ENCODE measurements at regions not wholly inside any gene's neighbourhood (a gene's known extent, or its start where the extent isn't known, plus 50 kb on each side); places are given as distances from the start of the nearest gene placed in this dataset.

- Histone ChIP-seq H3K9me3 (ENCODE audit: insufficient read depth, low read depth, low read length) (no peaks in the 10 kb centered on the region), H3K4me3 (ENCODE audit: insufficient read depth, low read depth, low read length) (no peak overlapping the region), H3K4me1 (ENCODE audit: insufficient read depth, low read length) (peaks cover 40% of the 10 kb centered on the region), H3K9ac (ENCODE audit: low read length) (no peak overlapping the region), H4K20me1 (ENCODE audit: insufficient read depth, low read length) (no peaks in the 10 kb centered on the region), H3K36me3 (ENCODE audit: insufficient read depth, low read length) (no peaks in the 10 kb centered on the region), H3K27me3 (ENCODE audit: insufficient read depth, low read length) (no peaks in the 10 kb centered on the region), H3K79me2 (ENCODE audit: insufficient read depth, low read length) (no peaks in the 10 kb centered on the region), H3K27ac (ENCODE audit: low read depth, low read length) (no peak overlapping the region), H3K4me2 (ENCODE audit: low read length) (no peak overlapping the region), H2AFZ (ENCODE audit: low read depth, low read length) (peak overlapping the region; percentile 23)
- H3K9me3 Mint-ChIP-seq (ENCODE audit: unreplicated experiment), result peaks cover 3% of the 10 kb centered on the region
- no peaks in the 10 kb centered on the region for H3K27me3 Mint-ChIP-seq (ENCODE audit: low read depth, unreplicated experiment)
- H3K36me3 Mint-ChIP-seq (ENCODE audit: low read depth, unreplicated experiment), result no peaks in the 10 kb centered on the region
- DNase-seq (ENCODE audit: low read depth) (no peak), FAIRE-seq (no peak)
- H3K27ac Mint-ChIP-seq (ENCODE audit: unreplicated experiment), result no peak overlapping the region
- peaks cover 16% of the 10 kb centered on the region for H3K4me1 Mint-ChIP-seq (ENCODE audit: low read depth, unreplicated experiment)
- TF ChIP-seq EZH2 (IDR thresholded peaks at IDR 0.05; ENCODE audit: insufficient read depth, low read length) (no peak), CTCF (IDR thresholded peaks at IDR 0.05; ENCODE audit: insufficient read depth, low read depth, low read length) (no peak)
- no peak overlapping the region for H3K4me3 Mint-ChIP-seq (ENCODE audit: unreplicated experiment)
Observed at GRCh38 chr11:87422566-87422965, 384.8 kb downstream of the TMEM135 start.

- Mint-ChIP-seq H3K36me3 (ENCODE audit: low read depth, unreplicated experiment) (no peaks in the 10 kb centered on the region), H3K4me1 (ENCODE audit: low read depth, unreplicated experiment) (peaks cover 16% of the 10 kb centered on the region), H3K27ac (ENCODE audit: unreplicated experiment) (no peak overlapping the region), H3K4me3 (ENCODE audit: unreplicated experiment) (no peak overlapping the region), H3K27me3 (ENCODE audit: low read depth, unreplicated experiment) (no peaks in the 10 kb centered on the region), H3K9me3 (ENCODE audit: unreplicated experiment) (no peaks in the 10 kb centered on the region)
- Histone ChIP-seq H3K27ac (ENCODE audit: low read depth, low read length) (no peak overlapping the region), H3K79me2 (ENCODE audit: insufficient read depth, low read length) (no peaks in the 10 kb centered on the region), H3K9me3 (ENCODE audit: insufficient read depth, low read depth, low read length) (no peaks in the 10 kb centered on the region), H3K27me3 (ENCODE audit: insufficient read depth, low read length) (no peaks in the 10 kb centered on the region), H3K9ac (ENCODE audit: low read length) (no peak overlapping the region), H3K36me3 (ENCODE audit: insufficient read depth, low read length) (no peaks in the 10 kb centered on the region), H4K20me1 (ENCODE audit: insufficient read depth, low read length) (no peaks in the 10 kb centered on the region), H2AFZ (ENCODE audit: low read depth, low read length) (no peak overlapping the region), H3K4me3 (ENCODE audit: insufficient read depth, low read depth, low read length) (no peak overlapping the region), H3K4me2 (ENCODE audit: low read length) (no peak overlapping the region), H3K4me1 (ENCODE audit: insufficient read depth, low read length) (peaks cover 38% of the 10 kb centered on the region)
- TF ChIP-seq EZH2 (IDR thresholded peaks at IDR 0.05; ENCODE audit: insufficient read depth, low read length), result no peak
- TF ChIP-seq CTCF (IDR thresholded peaks at IDR 0.05; ENCODE audit: insufficient read depth, low read depth, low read length), result peak; percentile 76
- FAIRE-seq, result peak; percentile 99
- DNase-seq (ENCODE audit: low read depth), result peak; percentile 78
Observed at GRCh38 chr11:87421422-87421821, 383.7 kb downstream of the TMEM135 start.

GRCh38 chr11:87417951-87418350 lies 380.2 kb downstream of the TMEM135 start:
- Mint-ChIP-seq H3K27ac (ENCODE audit: unreplicated experiment) (no peak overlapping the region), H3K27me3 (ENCODE audit: low read depth, unreplicated experiment) (no peaks in the 10 kb centered on the region), H3K4me1 (ENCODE audit: low read depth, unreplicated experiment) (peaks cover 6% of the 10 kb centered on the region), H3K4me3 (ENCODE audit: unreplicated experiment) (no peak overlapping the region), H3K36me3 (ENCODE audit: low read depth, unreplicated experiment) (no peaks in the 10 kb centered on the region), H3K9me3 (ENCODE audit: unreplicated experiment) (no peaks in the 10 kb centered on the region)
- FAIRE-seq (no peak), DNase-seq (ENCODE audit: low read depth) (no peak)
- no peak overlapping the region for H3K4me2 ChIP-seq (ENCODE audit: low read length)
- H3K9me3 ChIP-seq (ENCODE audit: insufficient read depth, low read depth, low read length), result no peaks in the 10 kb centered on the region
- H3K27ac ChIP-seq (ENCODE audit: low read depth, low read length), result no peak overlapping the region
- H2AFZ ChIP-seq (ENCODE audit: low read depth, low read length), result no peak overlapping the region
- no peak for TF ChIP-seq EZH2 (IDR thresholded peaks at IDR 0.05; ENCODE audit: insufficient read depth, low read length)
- no peak for TF ChIP-seq CTCF (IDR thresholded peaks at IDR 0.05; ENCODE audit: insufficient read depth, low read depth, low read length)
- H3K27me3 ChIP-seq (ENCODE audit: insufficient read depth, low read length), result no peaks in the 10 kb centered on the region
- no peaks in the 10 kb centered on the region for H3K79me2 ChIP-seq (ENCODE audit: insufficient read depth, low read length)
- no peaks in the 10 kb centered on the region for H4K20me1 ChIP-seq (ENCODE audit: insufficient read depth, low read length)
- H3K9ac ChIP-seq (ENCODE audit: low read length), result no peak overlapping the region
- no peaks in the 10 kb centered on the region for H3K36me3 ChIP-seq (ENCODE audit: insufficient read depth, low read length)
- peaks cover 22% of the 10 kb centered on the region for H3K4me1 ChIP-seq (ENCODE audit: insufficient read depth, low read length)
- no peak overlapping the region for H3K4me3 ChIP-seq (ENCODE audit: insufficient read depth, low read depth, low read length)
